Liver (tissue), 3 donors: ENCODE measurements at regions not wholly inside any gene's neighbourhood (a gene's known extent, or its start where the extent isn't known, plus 50 kb on each side); places are given as distances from the start of the nearest gene placed in this dataset.

Experiments
- ATF3 ChIP-seq: IDR thresholded peaks from 2 replicates; pipeline ENCODE4 v1.6.1; 2016; ENCODE audit warnings: antibody characterized with exemption
- CTCF ChIP-seq: fragments of 150-350 bp; IDR thresholded peaks from 2 replicates; pipeline ENCODE4 v1.5.1; 2017; ENCODE audit warnings: improper control_type of control experiment, low read depth, low read length; ENCODE audit not compliant: missing input control
- EGR1 ChIP-seq, 2 donors: IDR thresholded peaks; 2 replicates each; pipeline ENCODE4 v1.6.1; 2016 to 2018; ENCODE audit warnings: antibody characterized with exemption in 2 of 2, low read depth in 2 of 2
- GABPA ChIP-seq, 2 donors: IDR thresholded peaks in 1 of 2; conservative IDR thresholded peaks in 1 of 2; 2 replicates each; pipeline ENCODE4 v1.6.1; 2016; ENCODE audit warnings: antibody characterized with exemption in 2 of 2, mild to moderate bottlenecking in 1 of 2, moderate library complexity in 1 of 2
- HNF4G ChIP-seq: IDR thresholded peaks from 2 replicates; pipeline ENCODE4 v1.6.1; 2016; ENCODE audit warnings: antibody characterized with exemption
- JUND ChIP-seq, 2 donors: IDR thresholded peaks; 2 replicates each; pipeline ENCODE4 v1.6.1; 2016; ENCODE audit warnings: antibody characterized with exemption in 2 of 2
- NR2F2 ChIP-seq: IDR thresholded peaks from 2 replicates; pipeline ENCODE4 v1.6.1; 2016; ENCODE audit warnings: antibody characterized with exemption
- RAD21 ChIP-seq, 2 donors: IDR thresholded peaks; 2 replicates each; pipeline ENCODE4 v1.6.1; 2016; ENCODE audit warnings: antibody characterized with exemption in 2 of 2, mild to moderate bottlenecking in 2 of 2
- REST ChIP-seq: IDR thresholded peaks from 2 replicates; pipeline ENCODE4 v1.6.1; 2016; ENCODE audit warnings: antibody characterized with exemption, mild to moderate bottlenecking
- SP1 ChIP-seq: IDR thresholded peaks from 2 replicates; pipeline ENCODE4 v1.6.1; 2018; ENCODE audit warnings: antibody characterized with exemption, mild to moderate bottlenecking
- TAF1 ChIP-seq: conservative IDR thresholded peaks from 2 replicates; pipeline ENCODE4 v1.6.1; 2016; ENCODE audit warnings: antibody characterized with exemption, mild to moderate bottlenecking
- YY1 ChIP-seq: IDR thresholded peaks from 2 replicates; pipeline ENCODE4 v1.6.1; 2016; ENCODE audit warnings: antibody characterized with exemption, mild to moderate bottlenecking
- TF ChIP-seq, protein P1 (sequence below): IDR thresholded peaks from 2 replicates; pipeline ENCODE4 v1.6.1; 2016; ENCODE audit warnings: antibody characterized with exemption
- TF ChIP-seq, protein P2 (sequence below): IDR thresholded peaks from 2 replicates; pipeline ENCODE4 v1.6.1; 2016; ENCODE audit warnings: antibody characterized with exemption
- donor health status: healthy.
- donor health status: healthy.

DNA sequence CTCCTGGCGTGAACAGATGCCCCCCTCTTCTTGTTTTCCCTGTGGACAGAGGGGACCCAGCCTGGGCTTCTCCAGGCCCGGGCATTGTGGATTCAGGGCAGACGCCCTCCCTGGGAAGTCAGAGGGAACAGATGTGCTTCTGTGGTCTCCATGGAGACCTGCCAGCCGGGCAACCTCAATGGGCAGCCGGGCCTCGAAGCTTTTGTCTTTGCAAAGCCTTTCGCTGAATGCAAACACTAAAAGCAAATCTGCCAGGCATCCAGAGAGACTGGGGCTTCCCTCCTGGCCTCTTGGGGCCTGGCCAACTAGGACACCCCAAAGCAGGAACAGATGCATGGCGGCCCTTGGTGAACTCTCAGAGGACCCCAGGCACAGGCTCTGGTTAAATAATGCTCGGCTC is 370.0 kb upstream of the SULF2 start:
- no peak for TF ChIP-seq ATF3
- no peak for TF ChIP-seq CTCF
- TF ChIP-seq REST, result no peak
- TF ChIP-seq HNF4G, result no peak
- TF ChIP-seq EGR1 (IDR thresholded peaks at IDR 0.05; ENCODE audit: low read depth in 2 of 2), result no peak
- TF ChIP-seq, protein P1, sequence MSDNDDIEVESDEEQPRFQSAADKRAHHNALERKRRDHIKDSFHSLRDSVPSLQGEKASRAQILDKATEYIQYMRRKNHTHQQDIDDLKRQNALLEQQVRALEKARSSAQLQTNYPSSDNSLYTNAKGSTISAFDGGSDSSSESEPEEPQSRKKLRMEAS, result no peak
- TF ChIP-seq RAD21 (IDR thresholded peaks at IDR 0.05), result no peak
- TF ChIP-seq TAF1, result no peak
- TF ChIP-seq GABPA (IDR thresholded peaks at IDR 0.05 in 1 of 2, conservative IDR thresholded peaks at IDR 0.05 in 1 of 2), result no peak
- TF ChIP-seq JUND (IDR thresholded peaks at IDR 0.05), result no peak
- TF ChIP-seq SP1, result no peak
- no peak for TF ChIP-seq YY1
- TF ChIP-seq, protein P2, sequence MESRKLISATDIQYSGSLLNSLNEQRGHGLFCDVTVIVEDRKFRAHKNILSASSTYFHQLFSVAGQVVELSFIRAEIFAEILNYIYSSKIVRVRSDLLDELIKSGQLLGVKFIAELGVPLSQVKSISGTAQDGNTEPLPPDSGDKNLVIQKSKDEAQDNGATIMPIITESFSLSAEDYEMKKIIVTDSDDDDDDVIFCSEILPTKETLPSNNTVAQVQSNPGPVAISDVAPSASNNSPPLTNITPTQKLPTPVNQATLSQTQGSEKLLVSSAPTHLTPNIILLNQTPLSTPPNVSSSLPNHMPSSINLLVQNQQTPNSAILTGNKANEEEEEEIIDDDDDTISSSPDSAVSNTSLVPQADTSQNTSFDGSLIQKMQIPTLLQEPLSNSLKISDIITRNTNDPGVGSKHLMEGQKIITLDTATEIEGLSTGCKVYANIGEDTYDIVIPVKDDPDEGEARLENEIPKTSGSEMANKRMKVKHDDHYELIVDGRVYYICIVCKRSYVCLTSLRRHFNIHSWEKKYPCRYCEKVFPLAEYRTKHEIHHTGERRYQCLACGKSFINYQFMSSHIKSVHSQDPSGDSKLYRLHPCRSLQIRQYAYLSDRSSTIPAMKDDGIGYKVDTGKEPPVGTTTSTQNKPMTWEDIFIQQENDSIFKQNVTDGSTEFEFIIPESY, result no peak
- no peak for TF ChIP-seq NR2F2
